ENCODE measurements at regions not wholly inside any gene's neighbourhood (a gene's known extent, or its start where the extent isn't known, plus 50 kb on each side); places are given as distances from the start of the nearest gene placed in this dataset.

GRCh38 chr1:36735436-36735835, 252.7 kb upstream of the CSF3R start:
- H3K36me3 ChIP-seq (ENCODE audit: insufficient read depth, low read length), result no peaks in the 10 kb centered on the region
- DNase-seq (ENCODE audit: low read depth, low spot score), result no peak
- H3K9ac ChIP-seq (ENCODE audit: insufficient read length), result no peak overlapping the region
- H3K9me3 ChIP-seq (ENCODE audit: low read depth, low read length), result no peaks in the 10 kb centered on the region
- H3K4me3 ChIP-seq, result no peak overlapping the region
- H3K27ac ChIP-seq, result no peak overlapping the region
- TF ChIP-seq EZH2 (IDR thresholded peaks at IDR 0.05) (no peak), FOXP2 (optimal IDR thresholded peaks at IDR 0.05; ENCODE audit: control extremely low read depth, extremely low read length, insufficient read depth) (no peak), POLR2AphosphoS5 (IDR thresholded peaks at IDR 0.05; ENCODE audit: borderline replicate concordance, low read depth, low read length) (no peak)

GRCh38 chr1:36734356-36734755, 251.6 kb upstream of the CSF3R start:
- Histone ChIP-seq H3K4me3 (no peak overlapping the region), H3K27ac (no peak overlapping the region), H3K36me3 (ENCODE audit: insufficient read depth, low read length) (no peaks in the 10 kb centered on the region), H3K9ac (ENCODE audit: insufficient read length) (no peak overlapping the region), H3K9me3 (ENCODE audit: low read depth, low read length) (no peaks in the 10 kb centered on the region)
- TF ChIP-seq FOXP2 (optimal IDR thresholded peaks at IDR 0.05; ENCODE audit: control extremely low read depth, extremely low read length, insufficient read depth) (no peak), POLR2AphosphoS5 (IDR thresholded peaks at IDR 0.05; ENCODE audit: borderline replicate concordance, low read depth, low read length) (no peak), EZH2 (IDR thresholded peaks at IDR 0.05) (no peak)
- no peak for DNase-seq (ENCODE audit: low read depth, low spot score)

DNA sequence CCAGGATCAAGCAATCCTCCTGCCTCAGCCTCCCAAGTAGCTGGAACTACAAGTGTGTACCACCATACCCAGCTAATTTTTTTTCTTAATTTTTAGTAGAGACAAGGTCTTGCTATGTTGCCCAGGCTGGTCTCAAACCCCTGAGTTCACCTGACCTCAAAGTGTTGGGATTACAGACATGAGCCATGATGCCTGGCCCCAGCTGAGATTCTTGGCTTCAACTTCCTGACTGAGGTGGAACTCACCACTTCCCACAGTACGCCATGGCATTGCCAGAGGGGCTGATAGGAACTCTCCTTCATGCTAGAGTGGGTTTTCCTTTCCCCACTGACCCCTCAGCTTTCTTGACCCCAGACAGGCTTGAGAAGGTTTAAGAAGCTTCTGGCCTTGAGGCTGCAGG, 251.0 kb upstream of the CSF3R start:
- no peak for TF ChIP-seq EZH2 (IDR thresholded peaks at IDR 0.05)
- no peak for TF ChIP-seq FOXP2 (optimal IDR thresholded peaks at IDR 0.05; ENCODE audit: control extremely low read depth, extremely low read length, insufficient read depth)
- TF ChIP-seq POLR2AphosphoS5 (IDR thresholded peaks at IDR 0.05; ENCODE audit: borderline replicate concordance, low read depth, low read length), result no peak
- H3K36me3 ChIP-seq (ENCODE audit: insufficient read depth, low read length), result no peaks in the 10 kb centered on the region
- no peaks in the 10 kb centered on the region for H3K9me3 ChIP-seq (ENCODE audit: low read depth, low read length)
- H3K27ac ChIP-seq, result no peak overlapping the region
- H3K9ac ChIP-seq (ENCODE audit: insufficient read length), result no peak overlapping the region
- DNase-seq (ENCODE audit: low read depth, low spot score), result no peak
- no peak overlapping the region for H3K4me3 ChIP-seq

GRCh38 chr1:36732015-36732356, 249.3 kb upstream of the CSF3R start:
- H3K9ac ChIP-seq (ENCODE audit: insufficient read length), result no peak overlapping the region
- TF ChIP-seq FOXP2 (optimal IDR thresholded peaks at IDR 0.05; ENCODE audit: control extremely low read depth, extremely low read length, insufficient read depth) (no peak), EZH2 (IDR thresholded peaks at IDR 0.05) (no peak), POLR2AphosphoS5 (IDR thresholded peaks at IDR 0.05; ENCODE audit: borderline replicate concordance, low read depth, low read length) (no peak)
- no peak overlapping the region for H3K4me3 ChIP-seq
- DNase-seq (ENCODE audit: low read depth, low spot score), result no peak
- H3K27ac ChIP-seq, result no peak overlapping the region
- H3K9me3 ChIP-seq (ENCODE audit: low read depth, low read length), result no peaks in the 10 kb centered on the region
- H3K36me3 ChIP-seq (ENCODE audit: insufficient read depth, low read length), result no peaks in the 10 kb centered on the region

- Histone ChIP-seq H3K9me3 (ENCODE audit: low read depth, low read length) (no peaks in the 10 kb centered on the region), H3K9ac (ENCODE audit: insufficient read length) (no peak overlapping the region), H3K4me3 (no peak overlapping the region), H3K27ac (no peak overlapping the region), H3K36me3 (ENCODE audit: insufficient read depth, low read length) (no peaks in the 10 kb centered on the region)
- DNase-seq (ENCODE audit: low read depth, low spot score), result no peak
- TF ChIP-seq POLR2AphosphoS5 (IDR thresholded peaks at IDR 0.05; ENCODE audit: borderline replicate concordance, low read depth, low read length) (no peak), EZH2 (IDR thresholded peaks at IDR 0.05) (no peak), FOXP2 (optimal IDR thresholded peaks at IDR 0.05; ENCODE audit: control extremely low read depth, extremely low read length, insufficient read depth) (no peak)
These were observed 248.7 kb upstream of the CSF3R start for GRCh38 chr1:36731226-36732014.

DNA sequence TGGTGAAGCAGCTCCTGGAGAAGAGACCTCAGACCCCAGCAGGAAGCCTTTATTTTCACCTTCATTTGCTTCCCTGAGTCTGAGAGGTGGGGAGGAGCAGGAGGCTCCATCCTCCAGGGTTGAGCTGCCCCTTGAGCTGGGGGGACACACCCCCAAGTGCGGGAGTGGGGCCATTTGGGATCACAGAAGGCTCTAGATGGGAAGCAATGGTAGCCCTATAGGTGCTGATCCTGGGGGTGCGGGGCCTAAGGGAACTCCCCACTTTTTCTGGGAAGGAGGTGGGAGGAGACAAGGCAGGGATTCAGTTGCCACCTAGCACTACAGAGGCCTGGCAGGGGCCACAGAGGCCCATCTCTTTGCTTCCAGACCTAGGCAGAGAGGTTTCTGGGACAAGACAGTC, 247.9 kb upstream of the CSF3R start:
- H3K9me3 ChIP-seq (ENCODE audit: low read depth, low read length), result no peaks in the 10 kb centered on the region
- no peak overlapping the region for H3K9ac ChIP-seq (ENCODE audit: insufficient read length)
- H3K4me3 ChIP-seq, result no peak overlapping the region
- DNase-seq (ENCODE audit: low read depth, low spot score), result no peak
- TF ChIP-seq FOXP2 (optimal IDR thresholded peaks at IDR 0.05; ENCODE audit: control extremely low read depth, extremely low read length, insufficient read depth), result no peak
- TF ChIP-seq POLR2AphosphoS5 (IDR thresholded peaks at IDR 0.05; ENCODE audit: borderline replicate concordance, low read depth, low read length), result no peak
- TF ChIP-seq EZH2 (IDR thresholded peaks at IDR 0.05), result no peak
- no peak overlapping the region for H3K27ac ChIP-seq
- H3K36me3 ChIP-seq (ENCODE audit: insufficient read depth, low read length), result no peaks in the 10 kb centered on the region

DNA sequence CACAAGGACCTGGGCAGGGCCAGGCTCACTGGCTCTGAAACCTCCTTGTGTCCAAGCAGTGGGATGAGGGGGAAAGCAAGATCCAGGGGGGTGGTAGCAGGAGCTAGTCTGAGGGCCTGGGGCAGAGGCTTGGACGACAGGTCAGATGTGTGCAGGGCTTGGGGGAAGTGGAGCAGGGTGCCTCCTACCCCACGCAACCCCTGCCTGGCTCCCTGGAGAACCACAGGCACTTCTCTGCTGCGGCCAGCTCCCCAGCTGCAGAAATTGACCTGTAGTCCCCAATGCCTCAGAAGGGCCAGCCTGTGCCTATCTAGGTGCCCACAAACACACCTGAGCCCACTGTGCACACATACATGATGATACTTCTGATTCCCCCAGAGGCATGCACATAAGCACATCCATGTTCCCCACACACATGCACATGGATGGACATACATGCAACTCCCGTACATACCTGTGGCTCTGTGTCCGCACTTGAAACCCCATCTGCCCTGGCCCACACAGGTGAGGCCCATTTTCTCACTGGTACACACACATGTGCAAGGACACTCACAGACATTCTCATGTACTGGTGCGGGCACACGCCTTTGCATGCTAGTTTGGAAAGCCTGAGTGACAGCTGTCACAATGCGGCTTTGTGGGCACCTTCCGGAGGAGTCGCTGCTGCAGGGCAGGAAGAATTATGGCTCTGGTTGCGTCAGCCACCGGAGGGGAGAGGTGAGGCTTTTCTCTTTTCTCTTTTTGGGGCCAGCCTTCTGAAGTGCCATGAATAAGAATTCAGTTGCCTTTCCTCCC, 247.2 kb upstream of the CSF3R start:
- Histone ChIP-seq H3K27ac (no peak overlapping the region), H3K9ac (ENCODE audit: insufficient read length) (no peak overlapping the region), H3K9me3 (ENCODE audit: low read depth, low read length) (no peaks in the 10 kb centered on the region), H3K36me3 (ENCODE audit: insufficient read depth, low read length) (no peaks in the 10 kb centered on the region), H3K4me3 (no peak overlapping the region)
- no peak for DNase-seq (ENCODE audit: low read depth, low spot score)
- TF ChIP-seq EZH2 (IDR thresholded peaks at IDR 0.05) (no peak), POLR2AphosphoS5 (IDR thresholded peaks at IDR 0.05; ENCODE audit: borderline replicate concordance, low read depth, low read length) (no peak), FOXP2 (optimal IDR thresholded peaks at IDR 0.05; ENCODE audit: control extremely low read depth, extremely low read length, insufficient read depth) (no peak)

DNA sequence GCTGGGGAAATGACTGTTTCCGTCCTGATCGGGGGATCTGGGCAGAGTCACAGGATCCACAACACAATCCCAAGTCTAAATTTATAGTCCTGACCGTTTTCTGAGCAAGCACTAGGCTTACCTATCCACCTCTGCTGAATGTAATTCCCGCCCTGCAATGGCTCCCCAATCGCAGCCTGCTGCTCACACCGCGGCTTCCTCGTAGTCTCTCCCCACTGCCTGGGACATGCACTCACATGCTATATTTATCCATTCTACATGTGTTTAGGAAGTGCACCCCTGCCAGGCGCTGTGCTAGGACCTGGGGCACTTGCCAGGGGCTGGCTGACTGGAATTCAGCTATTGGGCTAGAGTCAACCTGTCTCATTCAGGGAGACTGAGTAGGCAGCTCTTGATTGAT, 246.6 kb upstream of the CSF3R start:
- DNase-seq (ENCODE audit: low read depth, low spot score), result no peak
- H3K36me3 ChIP-seq (ENCODE audit: insufficient read depth, low read length), result no peaks in the 10 kb centered on the region
- no peak overlapping the region for H3K4me3 ChIP-seq
- no peak overlapping the region for H3K27ac ChIP-seq
- no peak for TF ChIP-seq FOXP2 (optimal IDR thresholded peaks at IDR 0.05; ENCODE audit: control extremely low read depth, extremely low read length, insufficient read depth)
- TF ChIP-seq POLR2AphosphoS5 (IDR thresholded peaks at IDR 0.05; ENCODE audit: borderline replicate concordance, low read depth, low read length), result no peak
- no peak for TF ChIP-seq EZH2 (IDR thresholded peaks at IDR 0.05)
- no peaks in the 10 kb centered on the region for H3K9me3 ChIP-seq (ENCODE audit: low read depth, low read length)
- H3K9ac ChIP-seq (ENCODE audit: insufficient read length), result no peak overlapping the region
